Endodermal cell (in vitro differentiated cells): ENCODE measurements at regions not wholly inside any gene's neighbourhood (a gene's known extent, or its start where the extent isn't known, plus 50 kb on each side); places are given as distances from the start of the nearest gene placed in this dataset.

Experiments
- DNase-seq: peaks from one replicate; pipeline ENCODE4 v3.0.0-alpha.2; 2017
- H3K27ac ChIP-seq: 2 replicates; pipeline ENCODE4 v1.5.1; 2013; ENCODE audit warnings: mild to moderate bottlenecking, low read depth, low read length, moderate library complexity
- H3K27me3 ChIP-seq: 2 replicates; pipeline ENCODE4 v1.6.1; 2013; ENCODE audit warnings: mild to moderate bottlenecking, low read length, moderate library complexity; ENCODE audit not compliant: insufficient read depth, control insufficient read depth, poor library complexity, severe bottlenecking
- H3K36me3 ChIP-seq: 2 replicates; pipeline ENCODE4 v1.7.0; 2013; ENCODE audit warnings: mild to moderate bottlenecking, low read length, moderate library complexity; ENCODE audit not compliant: control insufficient read depth, insufficient read depth
- H3K4me1 ChIP-seq: one replicate; pipeline ENCODE4 v1.7.0; 2013; ENCODE audit warnings: low read length; ENCODE audit not compliant: control insufficient read depth, insufficient read depth
- H3K4me3 ChIP-seq: 2 replicates; pipeline ENCODE4 v1.5.1; 2013; ENCODE audit warnings: mild to moderate bottlenecking, low read length, moderate library complexity
- H3K9ac ChIP-seq: 2 replicates; pipeline ENCODE4 v1.6.1; 2013; ENCODE audit warnings: mild to moderate bottlenecking, low read length, moderate library complexity; ENCODE audit not compliant: poor library complexity, severe bottlenecking; ENCODE audit errors: extremely low read depth
- H3K9me3 ChIP-seq: 2 replicates; pipeline ENCODE4 v1.6.1; 2013; ENCODE audit warnings: mild to moderate bottlenecking, low read length, moderate library complexity; ENCODE audit not compliant: control insufficient read depth
- H3K27ac Mint-ChIP-seq: 2 replicates; pipeline ENCODE4 v1.8.0; 2020; ENCODE audit warnings: mixed read lengths
- H3K27me3 Mint-ChIP-seq: 2 replicates; pipeline ENCODE4 v1.8.0; 2021; ENCODE audit warnings: mild to moderate bottlenecking, mixed read lengths; ENCODE audit not compliant: insufficient read depth
- H3K36me3 Mint-ChIP-seq: 2 replicates; pipeline ENCODE4 v1.8.0; 2020; ENCODE audit warnings: low read depth, mixed read lengths
- H3K4me1 Mint-ChIP-seq: 2 replicates; pipeline ENCODE4 v1.8.0; 2020; ENCODE audit warnings: mixed read lengths
- H3K4me3 Mint-ChIP-seq: 2 replicates; pipeline ENCODE4 v1.8.0; 2020; ENCODE audit warnings: mild to moderate bottlenecking, moderate library complexity, mixed read lengths
- H3K9me3 Mint-ChIP-seq: 2 replicates; pipeline ENCODE4 v1.8.0; 2020; ENCODE audit warnings: mild to moderate bottlenecking, mixed read lengths
- WGBS, 2 experiments: methylation state at CpG; one replicate each; pipeline versions ENCODE4 v1.1.5 to v1.1.7; 2013; ENCODE audit warnings: missing lambda C conversion rate in 2 of 2, mixed read lengths in 1 of 2; ENCODE audit not compliant: insufficient coverage in 1 of 2, insufficient read length in 1 of 2; 5-methylcytosine and 5-hydroxymethylcytosine counted together
- TF ChIP-seq, protein P1 (sequence below): fragments of 200-600 bp; sonication (generic); conservative IDR thresholded peaks from 2 replicates; pipeline ENCODE4 v1.5.0; 2021; ENCODE audit warnings: antibody characterized with exemption, mild to moderate bottlenecking

DNA sequence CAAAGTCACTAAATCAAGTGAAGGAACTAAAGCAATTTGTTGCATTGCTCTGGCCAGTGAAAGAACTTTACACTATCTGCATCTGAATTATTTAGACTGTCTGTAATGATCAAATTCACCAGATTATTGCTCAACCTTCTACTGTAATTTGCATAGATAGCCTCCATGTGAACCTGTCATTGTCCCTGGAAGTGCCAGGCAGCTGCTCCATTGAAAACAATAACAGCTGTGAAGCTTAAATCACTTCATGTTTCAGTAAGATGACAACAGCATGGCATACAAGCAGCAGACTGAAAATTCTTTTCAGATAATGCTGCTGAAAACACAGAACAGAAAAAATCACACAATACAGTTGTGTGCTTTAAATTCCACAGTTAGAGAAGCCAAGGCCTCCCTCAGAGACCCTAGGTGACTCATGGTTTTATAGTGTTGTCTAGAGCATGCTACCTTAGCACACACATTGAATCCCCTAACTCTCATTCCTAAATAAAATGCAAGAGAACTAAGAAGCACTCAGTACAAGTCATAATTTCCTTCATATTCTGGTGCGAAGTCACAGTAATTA is 248.9 kb downstream of the TPBG start:
- TF ChIP-seq, protein P1, sequence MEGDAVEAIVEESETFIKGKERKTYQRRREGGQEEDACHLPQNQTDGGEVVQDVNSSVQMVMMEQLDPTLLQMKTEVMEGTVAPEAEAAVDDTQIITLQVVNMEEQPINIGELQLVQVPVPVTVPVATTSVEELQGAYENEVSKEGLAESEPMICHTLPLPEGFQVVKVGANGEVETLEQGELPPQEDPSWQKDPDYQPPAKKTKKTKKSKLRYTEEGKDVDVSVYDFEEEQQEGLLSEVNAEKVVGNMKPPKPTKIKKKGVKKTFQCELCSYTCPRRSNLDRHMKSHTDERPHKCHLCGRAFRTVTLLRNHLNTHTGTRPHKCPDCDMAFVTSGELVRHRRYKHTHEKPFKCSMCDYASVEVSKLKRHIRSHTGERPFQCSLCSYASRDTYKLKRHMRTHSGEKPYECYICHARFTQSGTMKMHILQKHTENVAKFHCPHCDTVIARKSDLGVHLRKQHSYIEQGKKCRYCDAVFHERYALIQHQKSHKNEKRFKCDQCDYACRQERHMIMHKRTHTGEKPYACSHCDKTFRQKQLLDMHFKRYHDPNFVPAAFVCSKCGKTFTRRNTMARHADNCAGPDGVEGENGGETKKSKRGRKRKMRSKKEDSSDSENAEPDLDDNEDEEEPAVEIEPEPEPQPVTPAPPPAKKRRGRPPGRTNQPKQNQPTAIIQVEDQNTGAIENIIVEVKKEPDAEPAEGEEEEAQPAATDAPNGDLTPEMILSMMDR: no peak
- H3K27me3 Mint-ChIP-seq: no peaks in the 10 kb centered on the region
- peaks cover 9% of the 10 kb centered on the region for H3K4me1 ChIP-seq

DNA sequence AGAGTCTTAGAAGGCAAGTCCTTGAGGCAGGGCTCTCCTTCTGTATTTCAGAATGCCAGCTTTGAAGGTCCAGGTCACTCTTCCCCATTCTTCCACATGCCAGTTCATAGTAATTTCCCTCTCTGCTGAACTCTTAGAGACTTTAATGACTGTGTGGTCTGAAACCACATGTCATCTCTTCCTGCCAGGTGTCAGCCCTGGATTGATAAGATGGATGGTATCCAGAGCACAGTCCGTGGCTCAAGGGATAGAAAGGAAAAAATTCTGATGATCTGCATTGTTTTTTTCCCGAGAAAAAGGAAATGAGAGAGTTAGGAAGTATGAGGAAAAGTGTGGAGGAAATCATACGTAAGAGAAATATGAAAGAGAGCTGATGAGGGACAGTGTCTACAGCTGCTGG is 250.9 kb downstream of the TPBG start:
- Histone ChIP-seq H3K9ac (no peak overlapping the region), H3K9me3 (no peaks in the 10 kb centered on the region), H3K4me1 (peaks cover 5% of the 10 kb centered on the region), H3K27me3 (no peaks in the 10 kb centered on the region), H3K4me3 (no peak overlapping the region), H3K27ac (no peak overlapping the region), H3K36me3 (no peaks in the 10 kb centered on the region)
- TF ChIP-seq, protein P1: no peak
- no peak for DNase-seq
- no peaks in the 10 kb centered on the region for H3K27me3 Mint-ChIP-seq
- 88 to 96% methylated on average over 3 of the region's 3 CpGs for WGBS, 2 experiments
- H3K27ac Mint-ChIP-seq: no peak overlapping the region
- no peak overlapping the region for H3K4me3 Mint-ChIP-seq
- H3K4me1 Mint-ChIP-seq: peaks cover 26% of the 10 kb centered on the region
- H3K36me3 Mint-ChIP-seq: no peaks in the 10 kb centered on the region
- no peaks in the 10 kb centered on the region for H3K9me3 Mint-ChIP-seq

More for the DNA sequence above, 248.9 kb downstream of the TPBG start:
- WGBS, 2 experiments: 67 to 82% methylated on average over 1 of the region's 1 CpG
- Histone ChIP-seq H3K9me3 (no peaks in the 10 kb centered on the region), H3K9ac (no peak overlapping the region), H3K27me3 (no peaks in the 10 kb centered on the region), H3K27ac (no peak overlapping the region), H3K4me3 (no peak overlapping the region), H3K36me3 (no peaks in the 10 kb centered on the region)
- peaks cover 43% of the 10 kb centered on the region for H3K4me1 Mint-ChIP-seq
- DNase-seq: no peak
- H3K4me3 Mint-ChIP-seq: no peak overlapping the region
- no peaks in the 10 kb centered on the region for H3K9me3 Mint-ChIP-seq
- no peak overlapping the region for H3K27ac Mint-ChIP-seq
- no peaks in the 10 kb centered on the region for H3K36me3 Mint-ChIP-seq

DNA sequence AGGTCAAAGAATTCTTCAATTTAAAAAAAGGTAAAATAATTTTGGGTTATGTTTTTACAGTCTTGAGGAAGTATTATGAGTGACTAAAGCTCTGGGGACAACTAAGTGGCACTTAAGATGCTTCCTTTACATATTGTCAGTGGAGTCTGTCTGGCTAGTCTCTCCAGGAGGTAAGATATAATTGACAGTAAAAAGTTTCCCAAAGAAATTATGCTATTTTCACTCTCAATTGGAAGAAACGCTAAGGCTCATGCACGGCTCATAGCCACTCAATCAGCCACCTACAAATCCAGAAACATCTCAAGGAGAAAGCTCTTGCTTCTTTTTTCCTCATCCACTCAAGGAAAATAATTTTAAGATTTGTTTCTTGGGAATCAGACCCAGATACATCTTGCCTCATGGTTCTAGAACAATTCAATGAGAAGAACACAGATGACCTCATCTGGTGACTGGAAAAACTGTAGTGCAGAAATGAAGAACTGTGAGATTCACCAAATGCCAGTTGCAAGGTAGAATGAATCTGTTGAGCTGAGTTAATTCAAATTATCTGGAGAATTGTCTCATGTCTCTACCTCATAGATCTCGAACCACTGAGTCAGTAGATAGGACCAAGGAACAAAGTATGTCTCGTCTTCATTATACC is 252.9 kb downstream of the TPBG start:
- peaks cover 5% of the 10 kb centered on the region for H3K4me1 ChIP-seq
- Mint-ChIP-seq H3K27ac (no peak overlapping the region), H3K9me3 (no peaks in the 10 kb centered on the region), H3K4me1 (peaks cover 15% of the 10 kb centered on the region), H3K4me3 (no peak overlapping the region), H3K27me3 (no peaks in the 10 kb centered on the region), H3K36me3 (no peaks in the 10 kb centered on the region)
- no peak overlapping the region for H3K9ac ChIP-seq
- no peaks in the 10 kb centered on the region for H3K36me3 ChIP-seq
- no peak overlapping the region for H3K4me3 ChIP-seq
- H3K27me3 ChIP-seq: no peaks in the 10 kb centered on the region
- DNase-seq: no peak
- H3K9me3 ChIP-seq: no peaks in the 10 kb centered on the region
- TF ChIP-seq, protein P1: peak; percentile 23
- 86 to 92% methylated on average over 4 of the region's 4 CpGs for WGBS, 2 experiments
- H3K27ac ChIP-seq: no peak overlapping the region
